Mesodermal cell (in vitro differentiated cells): ENCODE measurements at regions not wholly inside any gene's neighbourhood (a gene's known extent, or its start where the extent isn't known, plus 50 kb on each side); places are given as distances from the start of the nearest gene placed in this dataset.

ENCODE experiments used
- H3K27ac ChIP-seq: 2 replicates; pipeline ENCODE4 v1.7.0; 2013; ENCODE audit warnings: mild to moderate bottlenecking, low read depth, low read length, moderate library complexity; ENCODE audit not compliant: severe bottlenecking
- H3K36me3 ChIP-seq: 2 replicates; pipeline ENCODE4 v1.7.1; 2013; ENCODE audit warnings: mild to moderate bottlenecking, low read length, moderate library complexity; ENCODE audit not compliant: control insufficient read depth, insufficient read depth
- H3K4me1 ChIP-seq: one replicate; pipeline ENCODE4 v1.7.1; 2013; ENCODE audit warnings: mild to moderate bottlenecking, low read length; ENCODE audit not compliant: insufficient read depth, control insufficient read depth, poor library complexity, severe bottlenecking
- H3K4me3 ChIP-seq: 2 replicates; pipeline ENCODE4 v1.7.0; 2013; ENCODE audit warnings: low read length, control low read depth, mild to moderate bottlenecking; ENCODE audit not compliant: insufficient read depth, poor library complexity, severe bottlenecking; ENCODE audit errors: extremely low read depth
- H3K9me3 ChIP-seq: 2 replicates; pipeline ENCODE4 v1.7.1; 2013; ENCODE audit warnings: mild to moderate bottlenecking, low read length, moderate library complexity; ENCODE audit not compliant: control insufficient read depth
- WGBS, 2 experiments: methylation state at CpG; one replicate each; pipeline ENCODE4 v1.1.5; 2013; ENCODE audit warnings: missing lambda C conversion rate in 2 of 2; ENCODE audit not compliant: insufficient coverage in 2 of 2; 5-methylcytosine and 5-hydroxymethylcytosine counted together

- Histone ChIP-seq H3K36me3 (no peaks in the 10 kb centered on the region), H3K9me3 (no peaks in the 10 kb centered on the region), H3K4me1 (no peaks in the 10 kb centered on the region), H3K4me3 (no peak overlapping the region), H3K27ac (no peak overlapping the region)
- 71 to 100% methylated on average over 3 of the region's 8 CpGs for WGBS, 2 experiments
Observed at GRCh38 chr13:99911965-99912566, 59.5 kb downstream of the ZIC5 start.

DNA sequence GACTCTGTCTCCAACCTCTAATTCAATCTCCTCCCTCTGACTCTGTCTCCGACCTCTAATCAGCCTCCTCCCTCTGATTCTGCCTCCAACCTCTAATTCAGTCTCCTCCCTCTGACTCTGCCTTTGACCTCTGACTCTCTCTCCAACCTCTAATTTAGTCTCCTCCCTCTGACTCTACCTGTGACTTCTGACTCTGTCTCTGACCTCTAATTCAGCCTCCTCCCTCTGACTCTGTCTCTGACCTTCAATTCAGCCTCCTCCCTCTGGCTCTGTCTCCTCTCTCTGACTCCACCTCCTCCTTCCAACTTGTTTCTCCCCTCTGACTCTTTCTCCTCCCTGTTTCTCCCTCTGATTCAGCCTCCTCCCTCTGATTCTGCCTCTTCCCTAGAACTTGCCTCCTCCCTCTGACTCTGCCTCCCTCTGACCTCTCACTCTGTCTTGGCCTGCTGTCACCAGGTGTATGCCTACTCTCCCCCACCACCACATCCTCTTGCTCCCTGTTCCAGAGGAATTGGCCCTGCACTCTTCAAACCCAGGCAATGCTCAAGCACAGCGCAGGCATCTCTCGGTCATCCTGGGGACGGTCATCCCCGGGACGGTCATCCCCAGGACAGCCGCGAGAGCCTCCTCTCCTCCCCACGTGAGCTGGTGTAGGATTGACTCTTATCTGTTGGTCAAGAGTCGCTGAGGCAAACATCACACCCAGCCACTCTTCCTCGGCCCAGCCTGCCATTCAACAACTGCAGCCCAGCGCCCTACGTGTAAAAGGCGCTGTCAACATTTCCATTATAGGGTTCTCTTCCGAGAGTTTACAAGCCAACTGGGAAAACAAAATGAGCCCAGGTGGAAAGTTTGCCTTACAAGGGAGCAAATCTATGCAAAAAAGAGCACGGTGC is 60.2 kb downstream of the ZIC5 start:
- H3K9me3 ChIP-seq: no peaks in the 10 kb centered on the region
- H3K4me1 ChIP-seq: no peaks in the 10 kb centered on the region
- no peaks in the 10 kb centered on the region for H3K36me3 ChIP-seq
- H3K4me3 ChIP-seq: no peak overlapping the region
- H3K27ac ChIP-seq: no peak overlapping the region
- 83 to 85% methylated on average over 15 to 16 of the region's 16 CpGs for WGBS, 2 experiments

DNA sequence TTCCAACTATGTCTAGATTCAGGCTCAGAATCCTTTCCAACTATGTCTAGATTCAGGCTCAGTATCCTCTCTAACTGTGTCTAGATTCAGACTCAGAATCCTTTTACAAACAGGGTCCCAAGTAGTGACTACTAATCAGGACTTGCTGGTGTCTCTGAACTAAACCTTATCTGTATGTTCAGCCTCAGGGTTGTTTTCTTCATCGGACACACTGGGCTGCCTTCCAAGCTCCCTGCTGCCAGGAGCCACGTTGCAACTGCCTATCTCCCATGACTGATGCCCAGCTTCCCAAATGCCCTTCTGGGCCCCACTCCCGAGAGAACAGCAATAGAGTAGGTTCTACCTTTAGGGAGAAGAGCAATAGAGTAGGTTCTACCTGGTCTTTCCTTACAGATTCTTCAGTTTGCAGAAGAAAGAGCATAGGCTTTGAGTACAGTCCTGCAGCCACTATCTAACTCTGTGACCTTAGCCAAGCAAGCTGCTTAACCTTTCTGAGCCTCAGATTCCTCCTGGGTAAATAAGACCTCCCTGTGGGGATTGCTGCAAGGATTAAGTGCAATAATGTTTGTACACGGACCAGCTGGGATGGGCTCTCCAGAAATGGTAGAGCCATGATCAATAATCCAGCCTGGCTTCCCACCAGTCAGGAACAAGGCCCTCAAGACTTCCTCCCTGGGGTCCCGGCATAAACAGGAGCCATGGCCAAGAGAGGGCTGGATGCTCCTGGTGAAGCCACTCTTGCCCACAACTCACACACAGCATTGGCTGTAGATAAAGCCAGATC is 61.5 kb downstream of the ZIC5 start:
- Histone ChIP-seq H3K4me3 (no peak overlapping the region), H3K4me1 (no peaks in the 10 kb centered on the region), H3K27ac (no peak overlapping the region), H3K9me3 (no peaks in the 10 kb centered on the region), H3K36me3 (no peaks in the 10 kb centered on the region)
- 87 to 100% methylated on average over 2 to 3 of the region's 5 CpGs for WGBS, 2 experiments

DNA sequence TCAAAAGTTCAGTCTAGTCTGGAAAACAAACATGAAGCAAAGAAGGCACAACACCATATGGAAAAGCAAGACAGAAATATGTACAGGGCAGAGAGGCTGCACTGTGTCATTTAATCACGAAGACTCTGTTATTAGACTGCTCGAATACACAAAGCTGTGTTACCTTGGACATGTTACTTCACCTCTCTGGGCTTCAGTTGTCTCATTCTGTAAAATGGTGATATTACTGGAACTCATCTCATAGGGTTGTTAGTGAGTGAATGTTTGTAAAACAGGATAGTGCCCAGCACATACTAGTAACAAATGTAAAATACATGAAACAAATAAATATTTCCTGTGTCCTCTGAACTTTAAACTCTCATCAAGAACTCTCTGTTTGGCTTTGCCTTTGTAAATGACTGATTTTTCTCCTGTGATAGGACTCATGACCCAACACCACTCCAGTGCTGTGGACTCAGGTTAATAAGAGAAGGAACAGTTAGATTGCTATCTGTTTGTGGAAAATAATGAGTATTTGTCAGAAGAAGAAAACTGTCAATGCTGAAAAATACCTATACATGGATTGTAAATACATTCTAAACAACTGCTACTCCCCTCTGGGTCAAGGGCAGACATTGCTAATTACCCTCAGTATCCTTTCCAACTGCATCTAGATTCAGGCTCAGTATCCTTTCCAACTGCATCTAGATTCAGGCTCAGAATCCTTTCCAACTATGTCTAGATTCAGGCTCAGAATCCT is 62.3 kb downstream of the ZIC5 start:
- Histone ChIP-seq H3K36me3 (no peaks in the 10 kb centered on the region), H3K27ac (no peak overlapping the region), H3K4me1 (no peaks in the 10 kb centered on the region), H3K9me3 (no peaks in the 10 kb centered on the region), H3K4me3 (no peak overlapping the region)
- 92% methylated on average over 2 of the region's 2 CpGs for WGBS, 2 experiments

GRCh38 chr13:99908140-99908803 is 63.3 kb downstream of the ZIC5 start:
- 83% methylated on average over 4 of the region's 5 CpGs; no CpG with 5 or more reads in 1 of the 2 experiments for WGBS, 2 experiments
- Histone ChIP-seq H3K9me3 (no peaks in the 10 kb centered on the region), H3K27ac (no peak overlapping the region), H3K4me3 (no peak overlapping the region), H3K4me1 (no peaks in the 10 kb centered on the region), H3K36me3 (no peaks in the 10 kb centered on the region)

GRCh38 chr13:99907627-99908026 is 63.9 kb downstream of the ZIC5 start:
- 93 to 94% methylated on average over 3 to 6 of the region's 7 CpGs for WGBS, 2 experiments
- H3K27ac ChIP-seq: no peak overlapping the region

GRCh38 chr13:99907038-99907437 is 64.5 kb downstream of the ZIC5 start:
- Histone ChIP-seq H3K4me1 (no peaks in the 10 kb centered on the region), H3K4me3 (no peak overlapping the region), H3K27ac (no peak overlapping the region), H3K36me3 (no peaks in the 10 kb centered on the region), H3K9me3 (no peaks in the 10 kb centered on the region)
- WGBS, 2 experiments: 83 to 88% methylated on average over 1 of the region's 2 CpGs

More at GRCh38 chr13:99907627-99908026, 63.9 kb downstream of the ZIC5 start:
- H3K9me3 ChIP-seq: no peaks in the 10 kb centered on the region
- no peaks in the 10 kb centered on the region for H3K4me1 ChIP-seq
- no peaks in the 10 kb centered on the region for H3K36me3 ChIP-seq
- no peak overlapping the region for H3K4me3 ChIP-seq

DNA sequence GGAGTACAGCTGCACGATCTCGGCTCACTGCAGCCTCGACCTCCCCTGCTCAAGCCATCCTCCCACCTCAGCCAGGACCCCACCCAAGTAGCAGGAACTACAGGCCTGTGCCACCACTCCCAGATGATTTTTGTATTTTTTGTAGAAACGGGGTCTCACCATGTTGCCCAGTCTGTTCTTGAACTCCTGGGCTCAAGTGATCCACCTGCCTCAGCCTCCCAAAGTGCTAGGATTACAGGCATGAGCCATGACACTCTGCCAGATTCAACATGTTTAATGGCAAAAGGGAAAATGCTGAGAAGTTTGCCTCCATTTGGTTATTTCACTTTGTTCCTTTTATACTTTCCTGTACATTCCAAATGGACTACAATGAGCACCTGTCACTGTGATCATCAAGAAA is 65.8 kb downstream of the ZIC5 start:
- no peaks in the 10 kb centered on the region for H3K4me1 ChIP-seq
- H3K27ac ChIP-seq: no peak overlapping the region
- H3K9me3 ChIP-seq: no peaks in the 10 kb centered on the region
- no peaks in the 10 kb centered on the region for H3K36me3 ChIP-seq
- H3K4me3 ChIP-seq: no peak overlapping the region
- 94 to 100% methylated on average over 2 to 3 of the region's 4 CpGs for WGBS, 2 experiments

GRCh38 chr13:99905224-99905623 is 66.3 kb downstream of the ZIC5 start:
- WGBS, 2 experiments: 69 to 96% methylated on average over 3 to 4 of the region's 5 CpGs
- Histone ChIP-seq H3K4me3 (no peak overlapping the region), H3K36me3 (no peaks in the 10 kb centered on the region), H3K4me1 (no peaks in the 10 kb centered on the region), H3K27ac (no peak overlapping the region), H3K9me3 (no peaks in the 10 kb centered on the region)

DNA sequence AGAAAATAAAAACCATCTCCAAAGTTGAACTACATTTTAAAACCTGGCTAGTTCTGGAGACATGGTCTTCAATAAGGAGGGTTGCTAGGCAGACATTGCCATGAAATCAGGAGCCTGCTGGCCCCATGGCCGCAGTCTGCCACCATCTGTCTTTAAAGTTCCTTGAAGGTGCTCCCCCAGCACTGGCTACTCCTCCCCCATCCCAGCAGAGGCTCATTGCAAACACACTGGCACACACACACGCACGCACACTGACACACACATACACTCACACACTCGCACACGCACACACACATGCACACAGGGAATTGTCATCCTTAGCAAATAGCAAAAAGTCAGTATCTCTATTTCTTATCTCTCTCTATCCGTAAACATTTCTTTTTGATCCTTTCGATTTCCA is 68.4 kb downstream of the ZIC5 start:
- Histone ChIP-seq H3K36me3 (no peaks in the 10 kb centered on the region), H3K9me3 (no peaks in the 10 kb centered on the region), H3K4me3 (no peak overlapping the region), H3K27ac (no peak overlapping the region), H3K4me1 (no peaks in the 10 kb centered on the region)
- 91 to 97% methylated on average over 4 to 5 of the region's 7 CpGs for WGBS, 2 experiments
